ENCODE measurements at regions not wholly inside any gene's neighbourhood (a gene's known extent, or its start where the extent isn't known, plus 50 kb on each side); places are given as distances from the start of the nearest gene placed in this dataset.
"Not testable (repeated sequence)": the region's sequence is repeated elsewhere in the genome, so short reads cannot be mapped to it uniquely, and the experiment has no call there.

GRCh38 chr7:131808736-131809135, 252.3 kb upstream of the PODXL start:
- H3K36me3 ChIP-seq (ENCODE audit: control insufficient read depth in 2 of 2, extremely low read depth in 1 of 2, insufficient read depth in 2 of 2, low read length in 2 of 2) = no peaks in the 10 kb centered on the region
- DNase-seq (ENCODE audit: low read depth, low spot score) (no peak), FAIRE-seq (no peak)
- H3K4me2 ChIP-seq (ENCODE audit: control insufficient read depth, extremely low read depth, insufficient read depth, low read depth, low read length) = no peak overlapping the region
- TF ChIP-seq, protein P1, sequence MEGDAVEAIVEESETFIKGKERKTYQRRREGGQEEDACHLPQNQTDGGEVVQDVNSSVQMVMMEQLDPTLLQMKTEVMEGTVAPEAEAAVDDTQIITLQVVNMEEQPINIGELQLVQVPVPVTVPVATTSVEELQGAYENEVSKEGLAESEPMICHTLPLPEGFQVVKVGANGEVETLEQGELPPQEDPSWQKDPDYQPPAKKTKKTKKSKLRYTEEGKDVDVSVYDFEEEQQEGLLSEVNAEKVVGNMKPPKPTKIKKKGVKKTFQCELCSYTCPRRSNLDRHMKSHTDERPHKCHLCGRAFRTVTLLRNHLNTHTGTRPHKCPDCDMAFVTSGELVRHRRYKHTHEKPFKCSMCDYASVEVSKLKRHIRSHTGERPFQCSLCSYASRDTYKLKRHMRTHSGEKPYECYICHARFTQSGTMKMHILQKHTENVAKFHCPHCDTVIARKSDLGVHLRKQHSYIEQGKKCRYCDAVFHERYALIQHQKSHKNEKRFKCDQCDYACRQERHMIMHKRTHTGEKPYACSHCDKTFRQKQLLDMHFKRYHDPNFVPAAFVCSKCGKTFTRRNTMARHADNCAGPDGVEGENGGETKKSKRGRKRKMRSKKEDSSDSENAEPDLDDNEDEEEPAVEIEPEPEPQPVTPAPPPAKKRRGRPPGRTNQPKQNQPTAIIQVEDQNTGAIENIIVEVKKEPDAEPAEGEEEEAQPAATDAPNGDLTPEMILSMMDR (optimal IDR thresholded peaks at IDR 0.05 in 1 of 3, IDR thresholded peaks at IDR 0.05 in 1 of 3, conservative IDR thresholded peaks at IDR 0.05 in 1 of 3; ENCODE audit: extremely low read depth in 1 of 3, insufficient read depth in 2 of 3, low read length in 3 of 3) = no peak
- no peak for TF ChIP-seq EZH2 (IDR thresholded peaks at IDR 0.05; ENCODE audit: low read length)
- no peak overlapping the region for H2AFZ ChIP-seq (ENCODE audit: control insufficient read depth, low read length)
- H3K9me1 ChIP-seq (ENCODE audit: control insufficient read depth, extremely low read depth, insufficient read depth, low read length) = no peaks in the 10 kb centered on the region
- H3K9me3 ChIP-seq (ENCODE audit: control insufficient read depth, low read depth, low read length) = no peaks in the 10 kb centered on the region
- H3K27ac ChIP-seq (ENCODE audit: control insufficient read depth, insufficient read depth, low read length) = no peak overlapping the region
- no peak overlapping the region for H3K9ac ChIP-seq (ENCODE audit: control insufficient read depth, extremely low read depth, insufficient read depth, low read length)
- dilution Hi-C loops (cut with MboI; ENCODE audit: extremely low pct_ligation_motif_present, low sequenced_read_pairs) = no loop called here
- peaks cover 3% of the 10 kb centered on the region for H3K27me3 ChIP-seq (ENCODE audit: control insufficient read depth, extremely low read depth, insufficient read depth, low read length)
- H3K79me2 ChIP-seq (ENCODE audit: control insufficient read depth, insufficient read depth, low read length) = no peaks in the 10 kb centered on the region
- no peak overlapping the region for H3K4me3 ChIP-seq (ENCODE audit: control insufficient read depth in 2 of 3, extremely low read depth in 1 of 3, insufficient read depth in 2 of 3, low read depth in 1 of 3, low read length in 3 of 3)
- H3K4me1 ChIP-seq (ENCODE audit: control insufficient read depth, extremely low read depth, insufficient read depth, low read length) = no peaks in the 10 kb centered on the region
- no peaks in the 10 kb centered on the region for H4K20me1 ChIP-seq (ENCODE audit: control insufficient read depth, extremely low read depth, insufficient read depth, low read length)

DNA sequence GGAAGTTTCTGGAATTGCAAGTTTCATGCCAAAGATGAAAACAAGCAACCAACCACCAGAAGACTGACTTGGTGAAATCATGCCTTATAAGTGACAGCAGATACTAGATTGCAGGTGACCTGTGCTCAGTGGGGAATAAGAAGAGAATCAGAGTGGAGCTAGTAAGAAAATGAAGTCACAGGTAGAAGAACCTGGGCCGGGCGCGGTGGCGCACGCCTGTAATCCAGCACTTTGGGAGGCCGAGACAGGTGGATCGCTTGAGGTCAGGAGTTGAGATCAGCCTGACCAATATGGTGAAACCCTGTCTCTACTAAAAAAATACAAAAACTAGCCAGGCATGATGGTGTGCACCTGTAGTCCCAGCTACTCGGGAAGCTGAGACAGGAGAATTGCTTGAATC, 251.7 kb upstream of the PODXL start:
- DNase-seq (ENCODE audit: low read depth, low spot score); H3K9me3 ChIP-seq (ENCODE audit: control insufficient read depth, low read depth, low read length); H3K9ac ChIP-seq (ENCODE audit: control insufficient read depth, extremely low read depth, insufficient read depth, low read length); H3K4me2 ChIP-seq (ENCODE audit: control insufficient read depth, extremely low read depth, insufficient read depth, low read depth, low read length); H4K20me1 ChIP-seq (ENCODE audit: control insufficient read depth, extremely low read depth, insufficient read depth, low read length); H3K36me3 ChIP-seq (ENCODE audit: control insufficient read depth in 2 of 2, extremely low read depth in 1 of 2, insufficient read depth in 2 of 2, low read length in 2 of 2); H3K9me1 ChIP-seq (ENCODE audit: control insufficient read depth, extremely low read depth, insufficient read depth, low read length); H3K79me2 ChIP-seq (ENCODE audit: control insufficient read depth, insufficient read depth, low read length); FAIRE-seq; H3K4me3 ChIP-seq (ENCODE audit: control insufficient read depth in 2 of 3, extremely low read depth in 1 of 3, insufficient read depth in 2 of 3, low read depth in 1 of 3, low read length in 3 of 3); H3K4me1 ChIP-seq (ENCODE audit: control insufficient read depth, extremely low read depth, insufficient read depth, low read length); H2AFZ ChIP-seq (ENCODE audit: control insufficient read depth, low read length); H3K27ac ChIP-seq (ENCODE audit: control insufficient read depth, insufficient read depth, low read length); dilution Hi-C loops (cut with MboI; ENCODE audit: extremely low pct_ligation_motif_present, low sequenced_read_pairs); H3K27me3 ChIP-seq (ENCODE audit: control insufficient read depth, extremely low read depth, insufficient read depth, low read length): not testable (repeated sequence)

DNA sequence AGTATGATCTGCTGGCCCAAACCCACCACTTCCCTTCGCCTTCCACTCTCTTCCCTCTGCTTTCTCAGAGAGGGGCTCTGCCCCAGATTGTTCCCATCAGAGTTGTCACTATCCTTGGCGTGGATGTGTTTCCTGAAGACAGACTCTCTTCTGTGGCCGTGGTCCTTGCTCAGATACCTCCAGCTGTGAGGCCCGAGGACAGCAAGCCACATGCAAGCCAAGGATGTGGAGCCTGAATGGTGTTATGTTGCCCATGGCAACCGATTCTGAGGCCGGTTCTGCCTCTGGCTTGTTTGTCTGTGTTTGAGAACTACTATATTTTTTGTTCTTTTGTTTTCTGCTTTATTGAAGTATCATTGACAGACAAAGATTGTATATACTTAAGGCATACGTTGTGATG, 247.4 kb upstream of the PODXL start:
- H3K27me3 ChIP-seq (ENCODE audit: control insufficient read depth, extremely low read depth, insufficient read depth, low read length) = peaks cover 3% of the 10 kb centered on the region
- dilution Hi-C loops (cut with MboI; ENCODE audit: extremely low pct_ligation_motif_present, low sequenced_read_pairs) = no loop called here
- H3K79me2 ChIP-seq (ENCODE audit: control insufficient read depth, insufficient read depth, low read length) = no peaks in the 10 kb centered on the region

More for the DNA sequence above, 247.4 kb upstream of the PODXL start:
- H3K4me1 ChIP-seq (ENCODE audit: control insufficient read depth, extremely low read depth, insufficient read depth, low read length) = no peaks in the 10 kb centered on the region
- DNase-seq (ENCODE audit: low read depth, low spot score) (no peak), FAIRE-seq (no peak)
- no peak overlapping the region for H3K4me2 ChIP-seq (ENCODE audit: control insufficient read depth, extremely low read depth, insufficient read depth, low read depth, low read length)
- no peak for TF ChIP-seq EZH2 (IDR thresholded peaks at IDR 0.05; ENCODE audit: low read length)
- TF ChIP-seq, protein P1 (optimal IDR thresholded peaks at IDR 0.05 in 1 of 3, IDR thresholded peaks at IDR 0.05 in 1 of 3, conservative IDR thresholded peaks at IDR 0.05 in 1 of 3; ENCODE audit: extremely low read depth in 1 of 3, insufficient read depth in 2 of 3, low read length in 3 of 3) = no peak
- no peaks in the 10 kb centered on the region for H3K36me3 ChIP-seq (ENCODE audit: control insufficient read depth in 2 of 2, extremely low read depth in 1 of 2, insufficient read depth in 2 of 2, low read length in 2 of 2)
- H3K4me3 ChIP-seq (ENCODE audit: control insufficient read depth in 2 of 3, extremely low read depth in 1 of 3, insufficient read depth in 2 of 3, low read depth in 1 of 3, low read length in 3 of 3) = no peak overlapping the region
- no peaks in the 10 kb centered on the region for H3K9me1 ChIP-seq (ENCODE audit: control insufficient read depth, extremely low read depth, insufficient read depth, low read length)
- H3K9ac ChIP-seq (ENCODE audit: control insufficient read depth, extremely low read depth, insufficient read depth, low read length) = no peak overlapping the region
- no peaks in the 10 kb centered on the region for H4K20me1 ChIP-seq (ENCODE audit: control insufficient read depth, extremely low read depth, insufficient read depth, low read length)
- no peak overlapping the region for H3K27ac ChIP-seq (ENCODE audit: control insufficient read depth, insufficient read depth, low read length)
- no peaks in the 10 kb centered on the region for H3K9me3 ChIP-seq (ENCODE audit: control insufficient read depth, low read depth, low read length)
- H2AFZ ChIP-seq (ENCODE audit: control insufficient read depth, low read length) = no peak overlapping the region
